H1 (cell line): ENCODE measurements at regions not wholly inside any gene's neighbourhood (a gene's known extent, or its start where the extent isn't known, plus 50 kb on each side); places are given as distances from the start of the nearest gene placed in this dataset.

Experiments
- CTCF ChIA-PET: fragments of 300-600 bp; sonication (Branson Sonifier 250); formaldehyde crosslinking; loops from one replicate; lab custom pipeline; 2021; ENCODE audit not compliant: partially characterized antibody; lab: Charles Lee
- POLR2A ChIA-PET: fragments of 300-600 bp; sonication (Branson Sonifier 250); formaldehyde crosslinking; loops from one replicate; lab custom pipeline; 2021; ENCODE audit warnings: inconsistent platforms; ENCODE audit not compliant: partially characterized antibody; lab: Charles Lee
- DNase-seq, 2 experiments: peaks; one replicate each; pipeline versions ENCODE4 v3.0.0 to v3.0.0-alpha.2; 2010 to 2022; ENCODE audit warnings: low spot score in 2 of 2, low read depth in 1 of 2, mixed read lengths in 1 of 2
- FAIRE-seq: peaks from 2 replicates; lab custom pipeline; 2011; peaks lifted over from hg19 to GRCh38; lab: Jason Lieb, UNC
- H2AFZ ChIP-seq: 2 replicates; pipeline ENCODE4 v1.8.1; 2012; ENCODE audit warnings: low read length, inconsistent platforms
- H2AK5ac ChIP-seq: 2 replicates; pipeline ENCODE4 v1.6.1; 2013; ENCODE audit warnings: low read depth, low read length
- H2BK120ac ChIP-seq: replicated peaks from 2 replicates; pipeline ENCODE3; 2013; ENCODE audit warnings: low read depth, low read length, inconsistent platforms
- H2BK12ac ChIP-seq: 2 replicates; pipeline ENCODE4 v1.6.1; 2013; ENCODE audit warnings: low read depth, low read length
- H2BK15ac ChIP-seq: 2 replicates; pipeline ENCODE4 v1.6.1; 2013; ENCODE audit warnings: low read length
- H2BK20ac ChIP-seq: 2 replicates; pipeline ENCODE4 v1.6.1; 2013; ENCODE audit warnings: low read length
- H2BK5ac ChIP-seq: 2 replicates; pipeline ENCODE4 v1.6.1; 2013; ENCODE audit warnings: low read depth, low read length
- H3K14ac ChIP-seq: 2 replicates; pipeline ENCODE4 v1.6.1; 2013; ENCODE audit warnings: inconsistent platforms; ENCODE audit not compliant: insufficient read length
- H3K18ac ChIP-seq: 2 replicates; pipeline ENCODE4 v1.6.1; 2013; ENCODE audit warnings: low read length; ENCODE audit errors: extremely low read depth
- H3K23ac ChIP-seq: 2 replicates; pipeline ENCODE4 v1.6.1; 2013; ENCODE audit warnings: inconsistent platforms; ENCODE audit not compliant: insufficient read length
- H3K23me2 ChIP-seq: 2 replicates; pipeline ENCODE4 v1.6.1; 2013; ENCODE audit warnings: low read depth, low read length
- H3K27ac ChIP-seq: 2 replicates; pipeline ENCODE4 v1.6.1; 2011; ENCODE audit warnings: low read depth, low read length, inconsistent platforms
- H3K27me3 ChIP-seq, 4 experiments: replicated peaks in 1 of 4; 1 replicate in 1 of 4; 2 replicates in 3 of 4; pipeline versions ENCODE4 v1.6.1 to v1.8.1; 2011 to 2013; ENCODE audit warnings: low read length in 3 of 4, mild to moderate bottlenecking in 3 of 4, inconsistent platforms in 2 of 4, mixed read lengths in 2 of 4, moderate library complexity in 1 of 4; ENCODE audit not compliant: control insufficient read depth in 3 of 4, insufficient read depth in 3 of 4; ENCODE audit errors: extremely low read depth in 1 of 4
- H3K36me3 ChIP-seq, 4 experiments: 2 replicates each; pipeline versions ENCODE4 v1.6.1 to v1.8.1; 2011 to 2013; ENCODE audit warnings: mild to moderate bottlenecking in 4 of 4, low read length in 3 of 4, moderate library complexity in 2 of 4, control low read depth in 1 of 4, inconsistent platforms in 1 of 4; ENCODE audit not compliant: insufficient read depth in 4 of 4, control insufficient read depth in 2 of 4
- H3K4ac ChIP-seq: replicated peaks from 2 replicates; pipeline ENCODE3; 2013; ENCODE audit warnings: low read length, low read depth, mixed read lengths, inconsistent platforms; ENCODE audit not compliant: insufficient read length
- H3K4me1 ChIP-seq, 4 experiments: replicated peaks in 1 of 4; 1 replicate in 1 of 4; 2 replicates in 3 of 4; pipeline versions ENCODE4 v1.6.1 to v1.8.1; 2011 to 2013; ENCODE audit warnings: low read length in 3 of 4, inconsistent platforms in 2 of 4, mixed read lengths in 1 of 4; ENCODE audit not compliant: insufficient read depth in 4 of 4, control insufficient read depth in 3 of 4
- H3K4me2 ChIP-seq, 2 experiments: 2 replicates each; pipeline versions ENCODE4 v1.6.1 to v1.8.1; 2011 to 2013; ENCODE audit warnings: low read depth in 2 of 2, low read length in 2 of 2, control low read depth in 1 of 2, inconsistent platforms in 1 of 2, mild to moderate bottlenecking in 1 of 2; ENCODE audit not compliant: insufficient read depth in 1 of 2
- H3K4me3 ChIP-seq, 4 experiments: fragments of 200-600, 300-600 bp in 1 of 4; sonication (generic), shearing (Covaris generic), sonication (Bioruptor Twin) in 1 of 4; 2 replicates each; pipeline versions ENCODE4 v1.5.1 to v1.8.1; 2011 to 2016; ENCODE audit warnings: low read length in 4 of 4, low read depth in 3 of 4, control low read depth in 2 of 4, inconsistent platforms in 2 of 4, mild to moderate bottlenecking in 2 of 4, mixed read lengths in 1 of 4, moderate library complexity in 1 of 4; ENCODE audit not compliant: insufficient read depth in 2 of 4; ENCODE audit errors: extremely low read depth in 1 of 4
- H3K56ac ChIP-seq: replicated peaks from 2 replicates; pipeline ENCODE3; 2013; ENCODE audit warnings: low read depth, mild to moderate bottlenecking, mixed read lengths, low read length, inconsistent platforms; ENCODE audit not compliant: insufficient read length
- H3K79me1 ChIP-seq: 2 replicates; pipeline ENCODE4 v1.6.1; 2013; ENCODE audit warnings: low read depth, low read length, control low read depth
- H3K79me2 ChIP-seq, 2 experiments: 2 replicates each; pipeline versions ENCODE4 v1.6.1 to v1.8.1; 2012 to 2013; ENCODE audit warnings: low read length in 2 of 2, mild to moderate bottlenecking in 2 of 2, inconsistent platforms in 1 of 2; ENCODE audit not compliant: insufficient read depth in 2 of 2, control insufficient read depth in 1 of 2
- H3K9ac ChIP-seq, 4 experiments: replicated peaks in 1 of 4; 1 replicate in 1 of 4; 2 replicates in 3 of 4; pipeline versions ENCODE4 v1.6.1 to v1.8.1; 2011 to 2013; ENCODE audit warnings: low read depth in 3 of 4, low read length in 3 of 4, control low read depth in 2 of 4, mild to moderate bottlenecking in 2 of 4, moderate library complexity in 2 of 4, inconsistent platforms in 1 of 4; ENCODE audit errors: extremely low read depth in 1 of 4
- H3K9me3 ChIP-seq, 2 experiments: 2 replicates each; pipeline versions ENCODE4 v1.6.1 to v1.8.1; 2012 to 2013; ENCODE audit warnings: mild to moderate bottlenecking in 2 of 2, moderate library complexity in 2 of 2, control low read depth in 1 of 2, inconsistent platforms in 1 of 2, low read depth in 1 of 2, low read length in 1 of 2, mixed read lengths in 1 of 2; ENCODE audit not compliant: insufficient read depth in 2 of 2
- H4K20me1 ChIP-seq, 2 experiments: replicated peaks in 1 of 2; 2 replicates each; pipeline versions ENCODE3 to v1.8.1; 2011 to 2013; ENCODE audit warnings: inconsistent platforms in 2 of 2, low read length in 2 of 2, mild to moderate bottlenecking in 1 of 2; ENCODE audit not compliant: insufficient read depth in 2 of 2, control insufficient read depth in 1 of 2
- H4K5ac ChIP-seq: 2 replicates; pipeline ENCODE4 v1.6.1; 2013; ENCODE audit warnings: low read length, low read depth, mixed read lengths, inconsistent platforms; ENCODE audit not compliant: insufficient read length
- H4K8ac ChIP-seq: 2 replicates; pipeline ENCODE4 v1.8.0; 2013; ENCODE audit warnings: mild to moderate bottlenecking, moderate library complexity, low read length, inconsistent platforms; ENCODE audit not compliant: insufficient read depth; ENCODE audit errors: extremely low read depth
- H4K91ac ChIP-seq: replicated peaks from 2 replicates; pipeline ENCODE3; 2013; ENCODE audit warnings: low read length, mixed read lengths, inconsistent platforms; ENCODE audit not compliant: insufficient read length
- CBX5 ChIP-seq: fragments of 300-800, 300-1000 bp; sonication (generic); IDR thresholded peaks from 2 replicates; pipeline ENCODE4 v1.7.1; 2016; ENCODE audit warnings: antibody characterized with exemption, low read length, low read depth
- CREB1 ChIP-seq: IDR thresholded peaks from 2 replicates; pipeline ENCODE4 v1.6.1; 2012; ENCODE audit warnings: inconsistent platforms
- WGBS, 2 experiments: shearing (Covaris generic) in 1 of 2; methylation state at CpG; one replicate each; pipeline versions ENCODE4 v1.1.6 to v1.1.7; 2013 to 2015; ENCODE audit warnings: low lambda C conversion rate in 2 of 2, mixed read lengths in 2 of 2, inconsistent platforms in 1 of 2, low coverage in 1 of 2, missing lambda C conversion rate in 1 of 2; ENCODE audit not compliant: insufficient replicate concordance in 2 of 2, insufficient coverage in 1 of 2, insufficient read length in 1 of 2; ENCODE audit errors: extremely low coverage in 1 of 2, missing lambda C conversion rate in 1 of 2; 5-methylcytosine and 5-hydroxymethylcytosine counted together

- H4K91ac ChIP-seq, result no peak overlapping the region
- POLR2A ChIA-PET, result interaction anchor here (1.6 kb wide), 1 partner anchor 273 kb away, joined by 4 read pairs; no protein-coding TSS in a partner anchor
- no peak for FAIRE-seq
These were observed 337.4 kb upstream of the RGS6 start for GRCh38 chr14:71594821-71595220.

More at GRCh38 chr14:71594821-71595220, 337.4 kb upstream of the RGS6 start:
- Histone ChIP-seq H3K9ac (no peak overlapping the region), H3K79me1 (no peaks in the 10 kb centered on the region; the same call in 1 of the 2 replicates), H3K9me3 (no peaks in the 10 kb centered on the region), H4K8ac (no peak overlapping the region), H3K4me1 (no peaks in the 10 kb centered on the region), H3K23me2 (no peaks in the 10 kb centered on the region), H2BK12ac (no peak overlapping the region), H3K23ac (no peak overlapping the region), H2AFZ (no peak overlapping the region), H2AK5ac (no peak overlapping the region), H3K18ac (no peak overlapping the region), H2BK15ac (no peak overlapping the region), H3K79me2 (peaks cover 0 to 27% of the 10 kb centered on the region in 2 experiments; a peak in 2 of 4 replicates), H4K20me1 (peaks cover 0 to 7% of the 10 kb centered on the region in 2 experiments), H2BK20ac (no peak overlapping the region), H3K4me3 (no peak overlapping the region), H2BK120ac (no peak overlapping the region), H3K4me2 (no peak overlapping the region), H3K56ac (no peak overlapping the region), H3K27me3 (no peaks in the 10 kb centered on the region), H4K5ac (no peak overlapping the region), H3K14ac (no peak overlapping the region), H3K36me3 (no peaks in the 10 kb centered on the region), H3K27ac (no peak overlapping the region), H3K4ac (no peak overlapping the region), H2BK5ac (no peak overlapping the region)
- TF ChIP-seq CBX5 (no peak), CREB1 (no peak)
- CTCF ChIA-PET, result interaction anchor here (0.6 to 1.2 kb wide), 5 partner anchors 9 to 268 kb away, joined by 3 to 5 read pairs (median 3); no protein-coding TSS in a partner anchor
- DNase-seq, result no peak
- 82% methylated on average over 3 of the region's 3 CpGs; no CpG with 5 or more reads in 1 of the 2 experiments for WGBS, 2 experiments
